ENCODE measurements at regions not wholly inside any gene's neighbourhood (a gene's known extent, or its start where the extent isn't known, plus 50 kb on each side); places are given as distances from the start of the nearest gene placed in this dataset.
"Not testable (repeated sequence)": the region's sequence is repeated elsewhere in the genome, so short reads cannot be mapped to it uniquely, and the experiment has no call there.

DNA sequence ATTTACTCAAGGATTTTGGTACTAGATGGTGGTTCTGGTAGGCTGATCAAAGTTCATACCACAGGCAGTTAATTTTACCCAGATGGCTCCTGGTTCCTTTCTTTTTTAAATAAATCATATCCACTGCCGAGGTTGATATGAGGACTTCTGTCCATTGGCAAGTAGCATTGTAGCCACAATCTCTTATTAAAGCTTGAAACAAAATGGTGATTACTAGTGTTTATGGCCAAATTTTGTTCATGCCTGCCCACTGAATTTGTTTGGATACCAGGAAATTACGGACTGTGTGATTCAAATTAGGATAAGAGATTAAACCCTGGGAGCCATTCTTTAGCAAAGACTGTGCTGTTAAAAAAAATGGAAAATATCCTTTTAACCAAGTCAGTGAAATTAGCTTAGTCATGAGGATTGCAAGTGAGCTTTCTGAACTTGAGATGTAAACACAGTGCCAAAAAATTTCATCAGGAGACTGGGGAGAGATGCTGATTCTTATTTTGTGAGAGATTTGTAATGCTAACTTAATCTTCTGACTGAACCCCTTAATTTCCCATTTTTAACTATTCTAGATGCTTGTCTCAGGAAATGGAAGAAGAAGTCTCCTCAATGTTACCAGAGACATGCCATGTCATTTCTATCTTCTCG is 893.5 kb upstream of the ADAMTS5 start:
- not testable (repeated sequence) for TF ChIP-seq POLR2AphosphoS5 (IDR thresholded peaks at IDR 0.05; ENCODE audit: low read depth); EZH2 (IDR thresholded peaks at IDR 0.05; ENCODE audit: low read depth, unreplicated experiment)

Data from GM23338 (cell line).